Calu3 (cell line): ENCODE measurements at regions not wholly inside any gene's neighbourhood (a gene's known extent, or its start where the extent isn't known, plus 50 kb on each side); places are given as distances from the start of the nearest gene placed in this dataset.

Experiments
- BruUV-seq: library from RNA; stranded (reverse); fragments of 400-500 nt; replicated peaks from 2 replicates; lab custom pipeline; 2021; lab: Mats Ljungman, UMichigan
- CTCF ChIA-PET: fragments of 300-600 bp; sonication (Branson Sonifier 250); formaldehyde crosslinking; loops from one replicate; lab custom pipeline; 2022; ENCODE audit warnings: antibody characterized with exemption; lab: Charles Lee
- DNase-seq: peaks from one replicate; pipeline ENCODE4 v3.0.0; 2022
- H3K27ac Mint-ChIP-seq: one replicate; pipeline ENCODE4 v1.8.0; 2022; ENCODE audit warnings: mixed read lengths; ENCODE audit not compliant: unreplicated experiment
- H3K27me3 Mint-ChIP-seq: one replicate; pipeline ENCODE4 v1.8.0; 2022; ENCODE audit warnings: mixed read lengths; ENCODE audit not compliant: unreplicated experiment
- H3K36me3 Mint-ChIP-seq: one replicate; pipeline ENCODE4 v1.8.0; 2022; ENCODE audit warnings: mild to moderate bottlenecking, moderate library complexity, mixed read lengths; ENCODE audit not compliant: insufficient read depth, unreplicated experiment
- H3K4me1 Mint-ChIP-seq: one replicate; pipeline ENCODE4 v1.8.0; 2022; ENCODE audit warnings: mild to moderate bottlenecking, low read depth, mixed read lengths; ENCODE audit not compliant: unreplicated experiment
- H3K4me3 Mint-ChIP-seq: one replicate; pipeline ENCODE4 v1.8.0; 2022; ENCODE audit warnings: mild to moderate bottlenecking, low read depth, moderate library complexity, mixed read lengths; ENCODE audit not compliant: unreplicated experiment
- H3K9me3 Mint-ChIP-seq: one replicate; pipeline ENCODE4 v1.8.0; 2022; ENCODE audit warnings: low read depth, mixed read lengths; ENCODE audit not compliant: unreplicated experiment
- CTCF ChIP-seq: fragments of 200-600 bp; IDR thresholded peaks from one replicate; pipeline ENCODE4 v1.8.0; 2022; ENCODE audit warnings: antibody characterized with exemption; ENCODE audit not compliant: unreplicated experiment
- intact Hi-C: fragments of 100-400 bp; cut with micrococcal nuclease; formaldehyde crosslinking; loops from one replicate; pipeline ENCODE4 v1.10.0; 2022; ENCODE audit not compliant: unreplicated experiment

- Mint-ChIP-seq H3K27ac (no peak overlapping the region), H3K9me3 (no peaks in the 10 kb centered on the region), H3K4me1 (no peaks in the 10 kb centered on the region), H3K27me3 (no peaks in the 10 kb centered on the region), H3K4me3 (no peak overlapping the region), H3K36me3 (peaks cover 5% of the 10 kb centered on the region)
- intact Hi-C loops: no loop called here
- peak; percentile 25 for DNase-seq
- no TSS peak for BruUV-seq
- peak; percentile 20 for TF ChIP-seq CTCF
- CTCF ChIA-PET: no interaction called here
Measured at GRCh38 chr2:198322275-198322674, 517.9 kb downstream of the PLCL1 start.

DNA sequence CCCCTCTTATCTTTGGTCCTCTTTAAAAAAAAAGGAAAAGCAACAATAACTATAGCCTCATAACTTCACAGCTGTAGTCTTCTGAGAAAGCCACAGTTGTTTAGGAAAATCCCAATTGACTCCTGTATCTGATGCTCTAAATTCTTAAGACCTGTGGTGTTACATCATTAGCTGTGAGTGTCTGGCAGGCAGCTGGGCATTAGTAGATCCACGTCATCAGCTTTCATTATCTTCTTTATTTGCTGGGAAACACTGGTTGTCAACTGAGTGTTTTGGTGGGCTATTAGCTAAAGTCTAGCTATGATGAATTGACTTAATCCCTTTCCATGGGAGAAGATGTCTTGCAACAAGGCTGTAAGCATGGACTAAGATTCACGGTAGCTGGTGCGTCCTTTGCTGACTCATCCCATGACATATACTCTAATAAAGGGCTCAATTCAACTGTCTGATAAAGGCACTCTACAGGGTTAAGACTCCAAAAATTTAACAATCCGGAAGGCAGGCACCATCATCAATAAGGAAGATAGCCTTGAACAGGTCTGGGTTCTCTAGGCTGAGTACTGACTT lies 517.2 kb downstream of the PLCL1 start:
- Mint-ChIP-seq H3K27me3 (no peaks in the 10 kb centered on the region), H3K36me3 (peaks cover 5% of the 10 kb centered on the region), H3K27ac (no peak overlapping the region), H3K4me1 (no peaks in the 10 kb centered on the region), H3K9me3 (no peaks in the 10 kb centered on the region), H3K4me3 (no peak overlapping the region)
- BruUV-seq: no TSS peak
- no peak for DNase-seq
- CTCF ChIA-PET: interaction anchor here (0.8 kb wide), 1 partner anchor 15 kb away, joined by 5 read pairs; no protein-coding TSS in a partner anchor
- intact Hi-C loops: no loop called here
- no peak for TF ChIP-seq CTCF

- no peak for TF ChIP-seq CTCF
- CTCF ChIA-PET: no interaction called here
- DNase-seq: no peak
- Mint-ChIP-seq H3K36me3 (peaks cover 5% of the 10 kb centered on the region), H3K4me3 (no peak overlapping the region), H3K27me3 (no peaks in the 10 kb centered on the region), H3K4me1 (peaks cover 13% of the 10 kb centered on the region), H3K27ac (no peak overlapping the region), H3K9me3 (no peaks in the 10 kb centered on the region)
- BruUV-seq: no TSS peak
- intact Hi-C loops: loop anchor here (5.0 to 10.0 kb wide), 4 partner anchors 55 to 768 kb away; no protein-coding TSS in a partner anchor
Measured at GRCh38 chr2:198316852-198317396, 512.5 kb downstream of the PLCL1 start.

DNA sequence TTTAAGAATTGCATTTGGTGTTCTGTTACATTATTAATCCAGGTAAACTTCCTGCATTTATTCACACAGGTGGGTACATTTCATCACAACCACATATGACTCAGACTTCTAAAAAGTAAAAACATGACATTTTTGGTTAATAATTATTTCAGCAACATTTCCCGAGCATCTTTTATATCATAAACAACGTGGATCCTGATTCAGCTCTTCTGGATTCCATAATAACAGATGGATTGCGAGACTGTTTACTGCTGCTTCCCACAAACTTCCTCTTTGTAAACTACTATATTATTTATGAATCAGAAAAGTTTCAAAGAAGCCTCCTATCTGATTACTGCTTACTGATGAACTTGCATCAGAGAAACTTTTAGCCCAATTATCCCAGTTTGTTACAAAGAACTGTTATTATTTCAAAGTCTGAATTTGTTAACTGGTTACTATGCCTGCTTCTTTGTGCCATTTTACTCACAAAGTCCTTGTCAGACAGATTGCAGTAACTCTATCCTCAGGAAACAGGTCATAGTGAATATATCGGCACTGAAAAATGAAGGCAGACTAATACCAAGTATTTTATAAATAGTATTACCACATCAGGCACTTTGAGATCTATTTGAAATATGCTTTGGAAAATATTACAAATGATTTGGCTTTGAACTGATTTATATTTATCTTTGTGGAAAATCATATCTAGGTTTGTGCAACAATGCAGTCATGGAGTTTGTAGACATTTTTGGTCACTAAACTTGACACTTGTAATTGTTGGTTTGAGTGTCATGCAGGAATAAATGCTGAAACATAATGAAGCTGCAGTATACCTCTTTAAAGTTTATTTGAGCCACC lies 511.6 kb downstream of the PLCL1 start:
- no peak for TF ChIP-seq CTCF
- Mint-ChIP-seq H3K4me3 (no peak overlapping the region), H3K27me3 (no peaks in the 10 kb centered on the region), H3K36me3 (peaks cover 4% of the 10 kb centered on the region), H3K27ac (no peak overlapping the region), H3K4me1 (peaks cover 13% of the 10 kb centered on the region), H3K9me3 (no peaks in the 10 kb centered on the region)
- CTCF ChIA-PET: interaction anchor here (0.9 kb wide), 1 partner anchor 942 kb away, joined by 4 read pairs; no protein-coding TSS in a partner anchor
- DNase-seq: no peak
- BruUV-seq: no TSS peak
- intact Hi-C loops: loop anchor here (5.0 to 10.0 kb wide), 4 partner anchors 56 to 769 kb away; no protein-coding TSS in a partner anchor
